Neural progenitor cell (in vitro differentiated cells): ENCODE measurements at regions not wholly inside any gene's neighbourhood (a gene's known extent, or its start where the extent isn't known, plus 50 kb on each side); places are given as distances from the start of the nearest gene placed in this dataset.

ENCODE experiments used
- CTCF ChIP-seq: fragments of 200-600 bp; sonication (generic); IDR thresholded peaks from 2 replicates; pipeline ENCODE4 v1.5.1; 2017; ENCODE audit warnings: antibody characterized with exemption, mild to moderate bottlenecking
- EZH2 ChIP-seq: fragments of 200-600 bp; sonication (generic); IDR thresholded peaks from 2 replicates; pipeline ENCODE4 v1.6.1; 2017; ENCODE audit warnings: antibody characterized with exemption, mild to moderate bottlenecking, moderate library complexity
- EZH2phosphoT487 ChIP-seq: fragments of 200-600 bp; sonication (generic); IDR thresholded peaks from 2 replicates; pipeline ENCODE4 v1.6.1; 2017; ENCODE audit warnings: antibody characterized with exemption

GRCh38 chr13:109602356-109602755 lies 184.0 kb downstream of the IRS2 start:
- TF ChIP-seq CTCF, result no peak
- no peak for TF ChIP-seq EZH2
- TF ChIP-seq EZH2phosphoT487, result no peak
